PFSK-1 (cell line): ENCODE measurements at regions not wholly inside any gene's neighbourhood (a gene's known extent, or its start where the extent isn't known, plus 50 kb on each side); places are given as distances from the start of the nearest gene placed in this dataset.

ENCODE experiments used
- FOXP2 ChIP-seq: optimal IDR thresholded peaks from 2 replicates; pipeline ENCODE3; 2011; ENCODE audit warnings: borderline replicate concordance, control low read depth, inconsistent platforms; ENCODE audit not compliant: insufficient read depth; ENCODE audit errors: extremely low read length, extremely low read depth
- POLR2AphosphoS5 ChIP-seq: IDR thresholded peaks from 2 replicates; pipeline ENCODE4 v1.6.1; 2012; ENCODE audit warnings: low read depth, mild to moderate bottlenecking, control low read depth, low read length, moderate library complexity
- SIN3A ChIP-seq: IDR thresholded peaks from 2 replicates; pipeline ENCODE4 v1.6.1; 2012; ENCODE audit warnings: mild to moderate bottlenecking, low read length, moderate library complexity, borderline replicate concordance; ENCODE audit not compliant: insufficient read depth
- TAF1 ChIP-seq: IDR thresholded peaks from 2 replicates; pipeline ENCODE4 v1.6.1; 2012; ENCODE audit warnings: low read length, control low read depth, borderline replicate concordance; ENCODE audit not compliant: insufficient read depth
- TF ChIP-seq, protein P1 (sequence below), 2 experiments: IDR thresholded peaks; 2 replicates each; pipeline versions ENCODE4 v1.6.1 to v1.8.0; 2011 to 2012; ENCODE audit warnings: low read depth in 2 of 2, low read length in 2 of 2, control low read depth in 1 of 2, inconsistent platforms in 1 of 2, mild to moderate bottlenecking in 1 of 2, moderate library complexity in 1 of 2; ENCODE audit not compliant: insufficient read depth in 1 of 2

DNA sequence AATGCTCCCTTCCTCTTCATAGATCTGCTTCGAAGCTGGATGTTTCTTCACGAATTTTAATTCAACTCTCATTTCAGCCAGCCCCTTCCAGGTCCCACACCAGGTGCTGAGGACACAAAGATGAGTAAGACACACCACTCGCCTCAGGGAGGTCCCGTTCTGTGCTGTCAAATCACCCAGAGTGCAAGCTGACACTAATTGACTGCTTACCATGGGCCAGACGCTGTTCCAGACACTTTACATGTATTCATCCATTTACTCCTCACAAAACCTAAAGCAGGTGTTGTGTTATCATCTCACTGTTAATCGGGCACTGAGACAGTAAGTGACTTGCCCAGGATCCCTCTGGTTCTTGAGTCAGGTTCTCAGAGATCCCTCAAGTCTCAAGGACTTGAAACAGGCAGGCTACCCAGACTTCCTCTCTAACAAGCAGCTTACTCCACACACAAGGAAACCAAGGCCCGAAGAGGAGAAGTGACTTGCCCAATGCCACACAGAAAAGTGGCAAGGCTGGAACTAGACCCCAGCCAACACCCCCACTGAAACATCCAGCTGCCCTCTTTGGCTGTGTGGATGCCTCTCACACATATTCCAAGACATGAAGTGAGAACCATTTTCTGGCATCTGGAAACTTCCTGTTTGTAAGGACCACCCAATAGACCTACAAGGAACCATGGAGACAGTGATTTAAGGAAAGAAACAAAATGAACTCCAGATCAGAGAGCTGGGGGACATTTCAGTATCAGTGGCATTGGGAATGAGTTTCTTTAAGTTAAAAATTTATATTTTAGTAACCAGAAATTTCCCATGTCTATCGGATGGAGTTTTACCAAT, 174.5 kb downstream of the CDC5L start:
- no peak for TF ChIP-seq POLR2AphosphoS5
- no peak for TF ChIP-seq FOXP2
- TF ChIP-seq, protein P1, sequence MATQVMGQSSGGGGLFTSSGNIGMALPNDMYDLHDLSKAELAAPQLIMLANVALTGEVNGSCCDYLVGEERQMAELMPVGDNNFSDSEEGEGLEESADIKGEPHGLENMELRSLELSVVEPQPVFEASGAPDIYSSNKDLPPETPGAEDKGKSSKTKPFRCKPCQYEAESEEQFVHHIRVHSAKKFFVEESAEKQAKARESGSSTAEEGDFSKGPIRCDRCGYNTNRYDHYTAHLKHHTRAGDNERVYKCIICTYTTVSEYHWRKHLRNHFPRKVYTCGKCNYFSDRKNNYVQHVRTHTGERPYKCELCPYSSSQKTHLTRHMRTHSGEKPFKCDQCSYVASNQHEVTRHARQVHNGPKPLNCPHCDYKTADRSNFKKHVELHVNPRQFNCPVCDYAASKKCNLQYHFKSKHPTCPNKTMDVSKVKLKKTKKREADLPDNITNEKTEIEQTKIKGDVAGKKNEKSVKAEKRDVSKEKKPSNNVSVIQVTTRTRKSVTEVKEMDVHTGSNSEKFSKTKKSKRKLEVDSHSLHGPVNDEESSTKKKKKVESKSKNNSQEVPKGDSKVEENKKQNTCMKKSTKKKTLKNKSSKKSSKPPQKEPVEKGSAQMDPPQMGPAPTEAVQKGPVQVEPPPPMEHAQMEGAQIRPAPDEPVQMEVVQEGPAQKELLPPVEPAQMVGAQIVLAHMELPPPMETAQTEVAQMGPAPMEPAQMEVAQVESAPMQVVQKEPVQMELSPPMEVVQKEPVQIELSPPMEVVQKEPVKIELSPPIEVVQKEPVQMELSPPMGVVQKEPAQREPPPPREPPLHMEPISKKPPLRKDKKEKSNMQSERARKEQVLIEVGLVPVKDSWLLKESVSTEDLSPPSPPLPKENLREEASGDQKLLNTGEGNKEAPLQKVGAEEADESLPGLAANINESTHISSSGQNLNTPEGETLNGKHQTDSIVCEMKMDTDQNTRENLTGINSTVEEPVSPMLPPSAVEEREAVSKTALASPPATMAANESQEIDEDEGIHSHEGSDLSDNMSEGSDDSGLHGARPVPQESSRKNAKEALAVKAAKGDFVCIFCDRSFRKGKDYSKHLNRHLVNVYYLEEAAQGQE (IDR thresholded peaks at IDR 0.05; ENCODE audit: insufficient read depth in 1 of 2, low read depth in 2 of 2, low read length in 2 of 2): no peak
- no peak for TF ChIP-seq TAF1
- TF ChIP-seq SIN3A: no peak

DNA sequence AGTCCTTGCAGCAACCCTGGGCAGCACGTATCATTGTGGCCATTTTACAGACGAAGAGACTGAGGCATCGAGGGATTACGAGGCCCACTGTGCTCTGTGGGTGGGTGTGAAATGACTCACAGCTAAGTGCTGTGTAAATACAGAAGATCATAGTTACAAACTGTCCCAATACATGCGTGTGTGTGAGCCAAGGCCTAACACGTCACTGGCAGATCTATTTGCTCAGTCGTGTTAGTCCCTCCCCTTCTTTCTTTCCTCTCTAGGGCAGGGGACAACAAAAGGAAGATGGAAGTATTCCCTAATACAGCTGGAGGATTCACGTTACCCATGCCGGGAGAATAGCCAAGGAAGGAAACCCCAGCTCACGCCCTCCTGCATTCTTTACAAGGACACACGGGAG, 175.9 kb downstream of the CDC5L start:
- TF ChIP-seq FOXP2: no peak

GRCh38 chr6:44564906-44565524, 177.5 kb downstream of the CDC5L start:
- TF ChIP-seq SIN3A: no peak
- TF ChIP-seq TAF1: no peak
- no peak for TF ChIP-seq FOXP2

DNA sequence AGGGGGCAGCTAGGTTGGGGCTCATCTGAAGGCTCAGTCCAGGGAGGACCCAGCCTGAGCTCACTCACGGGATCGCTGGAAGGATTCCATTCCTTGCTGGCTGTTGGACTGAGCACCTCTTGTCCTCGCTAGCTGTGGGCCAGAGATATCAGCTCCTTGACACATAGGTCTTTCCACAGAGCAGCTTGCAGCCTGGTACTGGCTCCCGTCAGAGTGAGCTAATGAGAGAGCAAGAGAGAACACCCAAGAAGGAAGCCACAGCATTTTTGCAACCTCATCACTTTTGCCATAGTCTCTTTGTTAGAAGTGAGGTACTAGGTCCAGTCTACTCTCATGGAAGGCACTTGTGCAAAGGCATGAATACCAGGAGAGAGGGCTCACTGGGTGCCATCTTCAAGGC, 179.9 kb downstream of the CDC5L start:
- no peak for TF ChIP-seq FOXP2
- TF ChIP-seq, protein P1 (IDR thresholded peaks at IDR 0.05; ENCODE audit: insufficient read depth in 1 of 2, low read depth in 2 of 2, low read length in 2 of 2): no peak
- no peak for TF ChIP-seq POLR2AphosphoS5
- TF ChIP-seq SIN3A: no peak
- no peak for TF ChIP-seq TAF1

DNA sequence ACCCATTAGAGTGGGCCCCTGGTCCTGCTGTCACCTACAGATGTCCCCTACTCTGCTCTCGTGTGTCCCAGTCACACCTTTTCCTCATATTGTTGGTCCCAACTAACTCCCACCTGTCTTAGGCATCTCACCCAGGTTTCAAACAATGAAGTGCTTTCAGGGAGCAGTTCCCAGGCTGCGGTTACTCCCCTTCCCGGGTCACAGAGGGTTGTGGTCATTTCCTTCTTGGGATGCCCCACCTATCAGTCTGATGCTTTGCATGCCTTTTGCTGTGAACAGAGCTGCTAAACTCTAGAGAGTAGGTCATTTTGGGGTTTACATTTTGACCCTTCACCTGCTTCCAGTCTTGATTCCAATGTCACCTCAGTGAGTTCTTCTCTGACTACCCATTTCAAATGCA, 181.6 kb downstream of the CDC5L start:
- no peak for TF ChIP-seq SIN3A
- TF ChIP-seq, protein P1 (IDR thresholded peaks at IDR 0.05; ENCODE audit: insufficient read depth in 1 of 2, low read depth in 2 of 2, low read length in 2 of 2): no peak
- TF ChIP-seq POLR2AphosphoS5: no peak
- TF ChIP-seq TAF1: no peak
- no peak for TF ChIP-seq FOXP2

DNA sequence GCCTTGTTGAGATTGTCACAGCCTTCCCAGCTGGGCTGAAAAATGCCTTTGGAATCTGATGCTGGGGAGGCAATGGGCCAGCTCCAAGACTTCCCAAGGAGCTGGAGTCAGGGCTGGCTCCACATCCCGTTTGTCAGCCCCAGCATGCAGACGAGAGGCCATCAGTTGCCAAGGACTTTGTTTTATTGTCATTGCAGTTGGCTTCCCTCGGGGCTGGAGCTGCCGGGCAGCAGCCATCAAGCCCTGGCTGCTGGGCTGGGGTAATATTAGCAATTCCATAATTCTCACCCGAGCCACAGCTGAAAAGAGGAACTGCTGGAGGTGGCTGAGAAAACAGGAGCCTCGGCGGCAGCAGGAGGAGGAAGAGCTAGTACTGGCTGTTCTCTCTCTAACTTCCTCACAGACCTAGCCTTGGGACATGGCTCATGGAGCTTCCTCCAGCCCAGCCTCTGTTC, 182.5 kb downstream of the CDC5L start:
- TF ChIP-seq POLR2AphosphoS5 (no peak), SIN3A (no peak), FOXP2 (no peak), TAF1 (no peak)
- TF ChIP-seq, protein P1 (IDR thresholded peaks at IDR 0.05; ENCODE audit: insufficient read depth in 1 of 2, low read depth in 2 of 2, low read length in 2 of 2): no peak
